IMR-90 (cell line): ENCODE measurements at regions not wholly inside any gene's neighbourhood (a gene's known extent, or its start where the extent isn't known, plus 50 kb on each side); places are given as distances from the start of the nearest gene placed in this dataset.

Experiments
- BHLHE40 ChIP-seq: fragments of 150-350 bp; IDR thresholded peaks from 2 replicates; pipeline ENCODE4 v1.6.1; 2016; ENCODE audit warnings: mild to moderate bottlenecking, low read depth, low read length
- CEBPB ChIP-seq: IDR thresholded peaks from 2 replicates; pipeline ENCODE4 v1.6.1; 2012; ENCODE audit warnings: low read depth, low read length, improper control_type of control experiment
- MAFK ChIP-seq: IDR thresholded peaks from 2 replicates; pipeline ENCODE4 v1.6.1; 2012; ENCODE audit warnings: low read depth, low read length, improper control_type of control experiment
- POLR2A ChIP-seq: IDR thresholded peaks from 2 replicates; pipeline ENCODE4 v1.6.1; 2012; ENCODE audit warnings: mild to moderate bottlenecking, low read depth, low read length
- RAD21 ChIP-seq: IDR thresholded peaks from 2 replicates; pipeline ENCODE4 v1.6.1; 2012; ENCODE audit warnings: low read length, improper control_type of control experiment
- RCOR1 ChIP-seq: IDR thresholded peaks from 2 replicates; pipeline ENCODE4 v1.6.1; 2012; ENCODE audit warnings: mild to moderate bottlenecking, low read length, improper control_type of control experiment; ENCODE audit not compliant: insufficient replicate concordance
- RFX5 ChIP-seq: IDR thresholded peaks from 2 replicates; pipeline ENCODE4 v1.8.0; 2012; ENCODE audit warnings: low read depth, mild to moderate bottlenecking, low read length, moderate library complexity
- TF ChIP-seq, protein P1 (sequence below): fragments of 150-350 bp; IDR thresholded peaks from 2 replicates; pipeline ENCODE4 v1.6.1; 2017; ENCODE audit warnings: mild to moderate bottlenecking, antibody characterized with exemption, low read length, low read depth
- TF ChIP-seq, protein P2 (sequence below): conservative IDR thresholded peaks from 2 replicates; pipeline ENCODE4 v1.5.1; 2012; ENCODE audit warnings: mild to moderate bottlenecking, low read depth, low read length, improper control_type of control experiment
- TF ChIP-seq, protein P3 (sequence below): fragments of 150-350 bp; IDR thresholded peaks from 2 replicates; pipeline ENCODE4 v1.6.1; 2016; ENCODE audit warnings: low read depth, mild to moderate bottlenecking, low read length, moderate library complexity, borderline replicate concordance

DNA sequence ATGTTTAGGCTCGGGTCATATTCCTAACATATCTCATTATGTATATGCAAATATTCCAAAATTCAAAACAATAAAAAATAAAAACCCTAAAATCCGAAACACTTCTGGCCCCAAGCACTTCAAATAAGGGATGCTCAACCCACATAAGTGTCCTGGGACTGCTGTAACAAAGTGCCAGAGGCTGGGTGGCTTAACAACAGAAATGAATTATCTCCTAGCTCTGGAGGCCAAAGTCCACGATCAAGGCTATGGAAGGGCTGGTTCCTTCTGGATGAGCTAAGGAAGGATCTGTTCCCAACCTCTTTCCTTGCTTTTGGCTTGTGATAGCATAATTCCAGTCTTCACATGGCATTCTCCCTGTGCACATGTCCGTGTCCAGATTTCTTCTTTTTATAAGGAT lies 181.6 kb upstream of the NFE2L3 start:
- TF ChIP-seq, protein P1, sequence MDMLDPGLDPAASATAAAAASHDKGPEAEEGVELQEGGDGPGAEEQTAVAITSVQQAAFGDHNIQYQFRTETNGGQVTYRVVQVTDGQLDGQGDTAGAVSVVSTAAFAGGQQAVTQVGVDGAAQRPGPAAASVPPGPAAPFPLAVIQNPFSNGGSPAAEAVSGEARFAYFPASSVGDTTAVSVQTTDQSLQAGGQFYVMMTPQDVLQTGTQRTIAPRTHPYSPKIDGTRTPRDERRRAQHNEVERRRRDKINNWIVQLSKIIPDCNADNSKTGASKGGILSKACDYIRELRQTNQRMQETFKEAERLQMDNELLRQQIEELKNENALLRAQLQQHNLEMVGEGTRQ = no peak
- TF ChIP-seq, protein P2, sequence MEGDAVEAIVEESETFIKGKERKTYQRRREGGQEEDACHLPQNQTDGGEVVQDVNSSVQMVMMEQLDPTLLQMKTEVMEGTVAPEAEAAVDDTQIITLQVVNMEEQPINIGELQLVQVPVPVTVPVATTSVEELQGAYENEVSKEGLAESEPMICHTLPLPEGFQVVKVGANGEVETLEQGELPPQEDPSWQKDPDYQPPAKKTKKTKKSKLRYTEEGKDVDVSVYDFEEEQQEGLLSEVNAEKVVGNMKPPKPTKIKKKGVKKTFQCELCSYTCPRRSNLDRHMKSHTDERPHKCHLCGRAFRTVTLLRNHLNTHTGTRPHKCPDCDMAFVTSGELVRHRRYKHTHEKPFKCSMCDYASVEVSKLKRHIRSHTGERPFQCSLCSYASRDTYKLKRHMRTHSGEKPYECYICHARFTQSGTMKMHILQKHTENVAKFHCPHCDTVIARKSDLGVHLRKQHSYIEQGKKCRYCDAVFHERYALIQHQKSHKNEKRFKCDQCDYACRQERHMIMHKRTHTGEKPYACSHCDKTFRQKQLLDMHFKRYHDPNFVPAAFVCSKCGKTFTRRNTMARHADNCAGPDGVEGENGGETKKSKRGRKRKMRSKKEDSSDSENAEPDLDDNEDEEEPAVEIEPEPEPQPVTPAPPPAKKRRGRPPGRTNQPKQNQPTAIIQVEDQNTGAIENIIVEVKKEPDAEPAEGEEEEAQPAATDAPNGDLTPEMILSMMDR = no peak
- TF ChIP-seq RAD21 (no peak), MAFK (no peak), CEBPB (no peak), POLR2A (no peak), BHLHE40 (no peak), RFX5 (no peak), RCOR1 (no peak)
- TF ChIP-seq, protein P3, sequence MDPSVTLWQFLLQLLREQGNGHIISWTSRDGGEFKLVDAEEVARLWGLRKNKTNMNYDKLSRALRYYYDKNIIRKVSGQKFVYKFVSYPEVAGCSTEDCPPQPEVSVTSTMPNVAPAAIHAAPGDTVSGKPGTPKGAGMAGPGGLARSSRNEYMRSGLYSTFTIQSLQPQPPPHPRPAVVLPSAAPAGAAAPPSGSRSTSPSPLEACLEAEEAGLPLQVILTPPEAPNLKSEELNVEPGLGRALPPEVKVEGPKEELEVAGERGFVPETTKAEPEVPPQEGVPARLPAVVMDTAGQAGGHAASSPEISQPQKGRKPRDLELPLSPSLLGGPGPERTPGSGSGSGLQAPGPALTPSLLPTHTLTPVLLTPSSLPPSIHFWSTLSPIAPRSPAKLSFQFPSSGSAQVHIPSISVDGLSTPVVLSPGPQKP = no peak
